Activated T-helper 1 cell treated with anti-CD3 and anti-CD28 coated beads, Interleukin-12 subunit alpha, Interleukin-12 subunit beta, Interleukin-2, Interleukin-4 antibody, amounts not matched to agents 30 ng/mL and 10 ng/mL and 1 ng/mL, durations not matched to agents 14 hours and 24 hours and 36 hours (primary cell): ENCODE measurements at regions not wholly inside any gene's neighbourhood (a gene's known extent, or its start where the extent isn't known, plus 50 kb on each side); places are given as distances from the start of the nearest gene placed in this dataset.
"Not testable (repeated sequence)": the region's sequence is repeated elsewhere in the genome, so short reads cannot be mapped to it uniquely, and the experiment has no call there.

ENCODE experiments used
- DNase-seq: peaks from one replicate; pipeline ENCODE4 v3.0.0; 2021; ENCODE audit warnings: low spot score
- H3K27ac Mint-ChIP-seq: one replicate; pipeline ENCODE4 v1.8.0; 2021; ENCODE audit warnings: mild to moderate bottlenecking, mixed read lengths
- H3K27me3 Mint-ChIP-seq: one replicate; pipeline ENCODE4 v1.8.0; 2022; ENCODE audit warnings: mild to moderate bottlenecking, moderate library complexity, mixed read lengths; ENCODE audit not compliant: insufficient read depth
- H3K36me3 Mint-ChIP-seq: one replicate; pipeline ENCODE4 v1.8.0; 2021; ENCODE audit warnings: low read depth, mixed read lengths
- H3K4me1 Mint-ChIP-seq: one replicate; pipeline ENCODE4 v1.8.0; 2021; ENCODE audit warnings: low read depth, mixed read lengths
- H3K4me3 Mint-ChIP-seq: one replicate; pipeline ENCODE4 v1.8.0; 2021; ENCODE audit warnings: mild to moderate bottlenecking, moderate library complexity, mixed read lengths
- H3K9me3 Mint-ChIP-seq: one replicate; pipeline ENCODE4 v1.8.0; 2021; ENCODE audit warnings: mixed read lengths
- intact Hi-C: fragments of 100-400 bp; cut with micrococcal nuclease; formaldehyde crosslinking; loops from one replicate; pipeline ENCODE4 v1.15.1; 2024

GRCh38 chr12:124123296-124124000, 150.4 kb downstream of the ZNF664 start:
- H3K27ac Mint-ChIP-seq = no peak overlapping the region
- no peak for DNase-seq
- no peaks in the 10 kb centered on the region for H3K9me3 Mint-ChIP-seq
- no peak overlapping the region for H3K4me3 Mint-ChIP-seq
- H3K27me3 Mint-ChIP-seq = no peaks in the 10 kb centered on the region
- no peaks in the 10 kb centered on the region for H3K36me3 Mint-ChIP-seq
- intact Hi-C loops = no loop called here
- no peaks in the 10 kb centered on the region for H3K4me1 Mint-ChIP-seq

- no peaks in the 10 kb centered on the region for H3K36me3 Mint-ChIP-seq
- no peaks in the 10 kb centered on the region for H3K4me1 Mint-ChIP-seq
- DNase-seq = no peak
- intact Hi-C loops = no loop called here
- H3K9me3 Mint-ChIP-seq = no peaks in the 10 kb centered on the region
- no peaks in the 10 kb centered on the region for H3K27me3 Mint-ChIP-seq
- H3K4me3 Mint-ChIP-seq = no peak overlapping the region
- no peak overlapping the region for H3K27ac Mint-ChIP-seq
Measured at GRCh38 chr12:124125203-124125871, 152.3 kb downstream of the ZNF664 start.

GRCh38 chr12:124126950-124127655, 154.1 kb downstream of the ZNF664 start:
- H3K27ac Mint-ChIP-seq = no peak overlapping the region
- H3K9me3 Mint-ChIP-seq = no peaks in the 10 kb centered on the region
- no peaks in the 10 kb centered on the region for H3K27me3 Mint-ChIP-seq
- DNase-seq = no peak
- no peak overlapping the region for H3K4me3 Mint-ChIP-seq
- no peaks in the 10 kb centered on the region for H3K36me3 Mint-ChIP-seq
- intact Hi-C loops = no loop called here
- H3K4me1 Mint-ChIP-seq = no peaks in the 10 kb centered on the region

- Mint-ChIP-seq H3K36me3 (no peaks in the 10 kb centered on the region), H3K27ac (no peak overlapping the region), H3K27me3 (no peaks in the 10 kb centered on the region), H3K4me3 (no peak overlapping the region), H3K4me1 (no peaks in the 10 kb centered on the region), H3K9me3 (no peaks in the 10 kb centered on the region)
- DNase-seq = no peak
- intact Hi-C loops = no loop called here
Measured at GRCh38 chr12:124129132-124129531, 156.1 kb downstream of the ZNF664 start.

GRCh38 chr12:124130691-124131591, 157.9 kb downstream of the ZNF664 start:
- DNase-seq = no peak
- H3K9me3 Mint-ChIP-seq = no peaks in the 10 kb centered on the region
- H3K4me1 Mint-ChIP-seq = no peaks in the 10 kb centered on the region
- H3K27me3 Mint-ChIP-seq = no peaks in the 10 kb centered on the region
- intact Hi-C loops = no loop called here
- no peak overlapping the region for H3K4me3 Mint-ChIP-seq
- H3K27ac Mint-ChIP-seq = no peak overlapping the region
- no peaks in the 10 kb centered on the region for H3K36me3 Mint-ChIP-seq

GRCh38 chr12:124131659-124132058, 158.6 kb downstream of the ZNF664 start:
- H3K4me1 Mint-ChIP-seq = no peaks in the 10 kb centered on the region

GRCh38 chr12:124132530-124132929, 159.5 kb downstream of the ZNF664 start:
- H3K27me3 Mint-ChIP-seq = no peaks in the 10 kb centered on the region
- intact Hi-C loops = no loop called here
- H3K4me1 Mint-ChIP-seq = no peaks in the 10 kb centered on the region
- no peaks in the 10 kb centered on the region for H3K36me3 Mint-ChIP-seq
- no peak for DNase-seq
- peaks cover 3% of the 10 kb centered on the region for H3K9me3 Mint-ChIP-seq
- no peak overlapping the region for H3K27ac Mint-ChIP-seq
- H3K4me3 Mint-ChIP-seq = no peak overlapping the region

More at GRCh38 chr12:124131659-124132058, 158.6 kb downstream of the ZNF664 start:
- Mint-ChIP-seq H3K9me3 (no peaks in the 10 kb centered on the region), H3K36me3 (no peaks in the 10 kb centered on the region), H3K27me3 (no peaks in the 10 kb centered on the region), H3K4me3 (no peak overlapping the region), H3K27ac (no peak overlapping the region)
- intact Hi-C loops = no loop called here
- DNase-seq = no peak

GRCh38 chr12:124136796-124137195, 158.1 kb upstream of the RFLNA start:
- intact Hi-C loops = no loop called here
- Mint-ChIP-seq H3K36me3 (no peaks in the 10 kb centered on the region), H3K4me1 (no peaks in the 10 kb centered on the region), H3K27me3 (peaks cover 4% of the 10 kb centered on the region), H3K27ac (no peak overlapping the region), H3K9me3 (peaks cover 16% of the 10 kb centered on the region), H3K4me3 (no peak overlapping the region)
- DNase-seq = no peak

- DNase-seq = no peak
- Mint-ChIP-seq H3K9me3 (peaks cover 23% of the 10 kb centered on the region), H3K27ac (no peak overlapping the region), H3K36me3 (no peaks in the 10 kb centered on the region), H3K27me3 (peaks cover 8% of the 10 kb centered on the region), H3K4me3 (no peak overlapping the region), H3K4me1 (no peaks in the 10 kb centered on the region)
- intact Hi-C loops = no loop called here
Measured at GRCh38 chr12:124140944-124141486, 153.9 kb upstream of the RFLNA start.

GRCh38 chr12:124141611-124142010, 153.3 kb upstream of the RFLNA start:
- peaks cover 23% of the 10 kb centered on the region for H3K9me3 Mint-ChIP-seq
- H3K27ac Mint-ChIP-seq, H3K27me3 Mint-ChIP-seq, DNase-seq, H3K4me3 Mint-ChIP-seq, intact Hi-C loops, H3K4me1 Mint-ChIP-seq, H3K36me3 Mint-ChIP-seq: not testable (repeated sequence)

- no peak overlapping the region for H3K4me3 Mint-ChIP-seq
- no peaks in the 10 kb centered on the region for H3K36me3 Mint-ChIP-seq
- no peak overlapping the region for H3K27ac Mint-ChIP-seq
- intact Hi-C loops = no loop called here
- H3K9me3 Mint-ChIP-seq = peaks cover 20% of the 10 kb centered on the region
- DNase-seq = no peak
- peaks cover 8% of the 10 kb centered on the region for H3K27me3 Mint-ChIP-seq
- no peaks in the 10 kb centered on the region for H3K4me1 Mint-ChIP-seq
Measured at GRCh38 chr12:124142395-124143035, 152.4 kb upstream of the RFLNA start.

GRCh38 chr12:124143726-124144125, 151.2 kb upstream of the RFLNA start:
- H3K4me1 Mint-ChIP-seq = no peaks in the 10 kb centered on the region
- intact Hi-C loops = no loop called here
- no peak overlapping the region for H3K27ac Mint-ChIP-seq

More at GRCh38 chr12:124143726-124144125, 151.2 kb upstream of the RFLNA start:
- Mint-ChIP-seq H3K36me3 (no peaks in the 10 kb centered on the region), H3K27me3 (peaks cover 8% of the 10 kb centered on the region), H3K9me3 (peaks cover 11% of the 10 kb centered on the region), H3K4me3 (no peak overlapping the region)
- DNase-seq = no peak
